GM18951 (cell line): ENCODE measurements at regions not wholly inside any gene's neighbourhood (a gene's known extent, or its start where the extent isn't known, plus 50 kb on each side); places are given as distances from the start of the nearest gene placed in this dataset.
"Not testable (repeated sequence)": the region's sequence is repeated elsewhere in the genome, so short reads cannot be mapped to it uniquely, and the experiment has no call there.

ENCODE experiments used
- POLR2A ChIP-seq: IDR thresholded peaks from 4 replicates; pipeline ENCODE4 v1.6.1; 2011; ENCODE audit warnings: mild to moderate bottlenecking; ENCODE audit not compliant: insufficient read length, insufficient read depth; ENCODE audit errors: extremely low read depth
- in situ Hi-C: fragments of 300-500 bp; cut with MboI; formaldehyde crosslinking; loops from one replicate; pipeline ENCODE4 v1.12.0; 2022; ENCODE audit warnings: low sequenced_read_pairs, mixed read lengths, inconsistent platforms; ENCODE audit not compliant: unreplicated experiment

DNA sequence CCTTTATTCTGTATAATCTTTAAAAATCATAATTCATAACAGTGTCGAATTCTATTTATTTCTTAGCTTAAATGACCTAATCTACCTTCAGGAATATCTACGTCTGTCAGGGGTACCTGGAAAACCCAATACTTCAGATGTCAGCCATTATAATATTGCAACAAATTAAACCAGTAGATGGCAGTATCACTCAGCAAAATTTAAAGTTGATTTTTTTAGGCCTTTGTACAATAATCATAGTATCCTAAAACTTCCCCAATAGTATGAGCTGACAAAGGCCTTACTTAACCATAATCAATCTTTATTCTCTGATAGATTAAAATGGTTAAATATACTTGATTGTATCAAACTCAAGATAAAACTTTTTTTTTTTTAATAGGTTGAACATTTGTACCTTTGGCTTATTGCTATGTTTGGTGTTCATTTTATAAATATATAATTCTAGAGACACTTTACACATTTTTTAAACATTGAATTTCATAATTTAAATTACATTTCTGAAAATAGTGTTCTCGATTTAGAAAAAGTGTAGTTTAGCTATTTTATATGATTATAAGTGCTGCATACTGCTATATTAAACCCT lies 830.2 kb upstream of the SPRY2 start:
- TF ChIP-seq POLR2A = no peak
- in situ Hi-C loops = no loop called here

DNA sequence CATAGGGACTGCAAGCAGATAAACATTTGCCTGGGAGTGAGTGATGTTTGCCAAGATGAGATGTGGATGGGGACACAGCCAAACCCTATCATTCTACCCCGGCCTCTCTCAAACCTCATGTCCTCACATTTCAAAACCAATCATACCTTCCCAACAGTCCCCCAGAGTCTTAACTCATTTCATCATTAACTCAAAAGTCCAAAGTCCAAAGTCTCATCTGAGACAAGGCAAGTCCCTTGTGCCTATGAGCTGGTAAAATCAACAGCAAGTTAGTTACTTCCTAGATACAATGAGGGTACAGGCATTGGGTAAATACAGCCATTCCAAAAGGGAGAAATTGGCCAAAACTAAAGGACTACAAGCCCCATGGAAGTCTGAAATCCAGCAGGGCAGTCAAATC lies 822.9 kb upstream of the SPRY2 start:
- in situ Hi-C loops = not testable (repeated sequence)

DNA sequence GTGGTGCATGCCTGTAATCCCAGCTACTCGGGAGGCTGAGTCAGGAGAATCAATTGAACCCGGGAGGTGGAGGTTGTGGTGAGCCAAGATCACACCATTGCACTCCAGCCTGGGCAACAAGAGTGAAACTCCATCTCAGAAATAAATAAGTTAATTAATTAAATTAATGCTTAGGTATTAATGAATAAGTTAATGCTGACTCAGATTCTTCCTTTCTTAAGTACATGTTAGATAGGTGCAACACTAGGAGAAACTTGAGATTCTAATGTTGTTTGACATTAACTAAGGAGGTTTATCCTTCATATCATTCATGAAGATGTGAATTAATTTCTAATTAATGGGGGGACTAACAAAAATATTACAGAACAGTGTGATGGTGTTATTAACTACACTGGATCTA lies 812.6 kb upstream of the SPRY2 start:
- in situ Hi-C loops = no loop called here
- no peak for TF ChIP-seq POLR2A

- TF ChIP-seq POLR2A = no peak
- in situ Hi-C loops = no loop called here
Measured at GRCh38 chr13:81148822-81149221, 807.9 kb upstream of the SPRY2 start.

- in situ Hi-C loops = not testable (repeated sequence)
Measured at GRCh38 chr13:81146576-81146975, 805.6 kb upstream of the SPRY2 start.

DNA sequence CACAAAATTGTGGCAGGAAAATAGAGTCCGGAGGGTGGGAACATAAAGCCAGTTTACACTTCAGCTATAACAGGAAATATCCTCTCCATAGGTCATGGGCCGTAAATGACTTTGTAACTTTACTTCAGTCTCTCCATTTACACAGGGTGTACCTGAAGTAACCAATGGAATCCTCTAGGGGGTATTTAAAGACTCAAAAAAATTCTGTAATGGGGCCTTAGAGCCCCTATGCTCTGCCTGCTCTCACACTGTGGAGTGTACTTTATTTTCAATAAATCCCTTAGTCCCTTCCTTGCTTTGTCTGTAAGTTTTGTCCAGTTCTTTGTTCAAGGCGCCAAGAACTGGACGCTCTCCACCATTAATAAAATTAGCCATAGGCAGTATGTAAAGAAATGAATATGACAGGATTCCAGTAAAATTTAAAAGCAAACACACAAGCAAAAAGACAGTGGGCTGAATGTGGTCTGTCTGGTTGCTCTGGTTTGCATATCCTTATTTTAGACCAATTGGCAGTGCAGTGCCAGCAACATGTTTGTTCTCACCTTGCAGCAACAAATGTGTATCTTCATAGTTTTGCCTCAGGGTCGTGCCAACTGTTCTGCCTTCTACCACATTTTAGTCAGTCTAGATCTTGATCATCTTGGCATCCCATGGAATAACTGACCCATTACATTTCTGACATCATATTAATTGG lies 801.5 kb upstream of the SPRY2 start:
- TF ChIP-seq POLR2A = no peak
- in situ Hi-C loops = no loop called here

- TF ChIP-seq POLR2A = no peak
- in situ Hi-C loops = no loop called here
Measured at GRCh38 chr13:81140675-81141074, 799.7 kb upstream of the SPRY2 start.

GRCh38 chr13:81139987-81140386 lies 799.1 kb upstream of the SPRY2 start:
- no peak for TF ChIP-seq POLR2A
- in situ Hi-C loops = no loop called here

DNA sequence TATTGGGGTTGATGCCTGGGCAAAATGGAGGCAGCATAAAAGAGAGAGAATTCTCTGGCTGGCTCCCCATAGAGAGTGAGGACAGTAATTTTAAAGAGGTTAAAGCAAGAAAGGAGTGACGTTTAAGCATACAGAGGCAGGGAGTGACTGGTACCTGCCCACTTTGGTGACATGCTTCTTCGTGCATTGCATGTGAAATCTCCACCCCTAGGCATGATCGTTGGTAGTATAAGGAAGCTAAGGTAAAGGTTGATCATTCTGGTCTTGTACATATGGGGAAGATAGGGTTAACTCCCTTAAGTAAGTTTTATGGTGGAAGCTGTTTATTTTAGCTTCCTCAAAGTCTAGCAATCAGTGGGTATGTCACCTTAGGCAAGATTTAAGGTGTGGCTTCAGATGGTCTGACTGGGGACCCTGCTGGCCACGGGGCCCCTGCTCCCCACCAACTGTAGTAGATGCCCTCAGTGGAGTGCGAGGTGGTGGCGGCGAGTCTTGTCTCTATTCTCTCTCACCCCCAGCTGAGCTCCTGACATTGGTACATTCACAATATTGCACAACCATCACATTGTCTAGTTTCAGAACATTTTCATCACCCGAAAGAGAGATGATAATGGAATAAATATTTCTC lies 797.5 kb upstream of the SPRY2 start:
- no peak for TF ChIP-seq POLR2A
- in situ Hi-C loops = no loop called here

- in situ Hi-C loops = no loop called here
- no peak for TF ChIP-seq POLR2A
Measured at GRCh38 chr13:81133066-81133465, 792.1 kb upstream of the SPRY2 start.

- in situ Hi-C loops = no loop called here
- no peak for TF ChIP-seq POLR2A
Measured at GRCh38 chr13:81117416-81117815, 776.5 kb upstream of the SPRY2 start.

- TF ChIP-seq POLR2A = no peak
- in situ Hi-C loops = no loop called here
Measured at GRCh38 chr13:81116461-81117282, 775.7 kb upstream of the SPRY2 start.

DNA sequence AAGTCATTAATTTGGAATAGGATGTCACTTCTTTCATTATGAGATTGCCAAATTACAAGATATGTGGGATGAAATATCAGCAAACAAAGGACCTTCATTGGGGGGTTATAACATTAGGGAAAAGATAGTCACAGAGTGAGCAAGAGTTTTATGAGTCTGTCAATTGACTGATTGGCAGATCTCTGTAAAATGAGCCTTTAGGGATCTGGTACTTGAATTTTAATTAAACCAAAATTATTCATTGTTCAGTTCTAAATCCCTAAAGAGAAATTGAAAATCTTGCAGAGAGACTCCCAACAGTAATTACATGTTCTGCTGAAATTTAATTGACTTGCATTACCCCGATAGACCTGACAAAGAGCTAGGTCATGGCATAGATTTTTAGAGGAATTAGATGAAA lies 768.1 kb upstream of the SPRY2 start:
- in situ Hi-C loops = no loop called here
- no peak for TF ChIP-seq POLR2A

GRCh38 chr13:81106348-81106747 lies 765.4 kb upstream of the SPRY2 start:
- TF ChIP-seq POLR2A = no peak
- in situ Hi-C loops = no loop called here
